AG10803 (cell line): ENCODE measurements at regions not wholly inside any gene's neighbourhood (a gene's known extent, or its start where the extent isn't known, plus 50 kb on each side); places are given as distances from the start of the nearest gene placed in this dataset.

Experiments used
- DNase-seq: peaks from one replicate; pipeline ENCODE4 v3.0.0; 2010; ENCODE audit warnings: low read depth
- H3K4me3 ChIP-seq: 2 replicates; pipeline ENCODE4 v1.5.1; 2011; ENCODE audit warnings: mild to moderate bottlenecking, low read length, control low read depth
- TF ChIP-seq, protein P1 (sequence below): conservative IDR thresholded peaks from 2 replicates; pipeline ENCODE4 v1.5.1; 2011; ENCODE audit warnings: mild to moderate bottlenecking, low read length, control low read depth, inconsistent platforms

DNA sequence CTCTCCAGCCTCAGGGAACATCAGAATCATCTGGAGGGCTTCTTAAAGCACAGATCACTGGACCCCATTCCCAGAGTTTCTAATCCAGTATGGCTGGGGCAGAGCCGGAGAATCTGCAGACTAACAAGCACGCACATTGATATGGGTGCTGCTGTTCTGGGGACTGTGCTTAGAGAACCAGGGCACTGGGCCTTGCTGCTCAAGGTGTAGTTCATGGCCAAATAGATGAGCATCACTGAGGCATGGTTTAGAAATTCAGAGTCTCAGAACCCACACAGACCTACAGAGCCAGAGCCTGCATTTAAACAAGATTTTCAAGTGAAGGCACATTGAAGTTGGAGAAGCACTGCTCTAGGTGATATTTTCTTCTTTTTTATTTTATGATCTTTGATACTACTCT is 376.8 kb upstream of the PHF14 start:
- DNase-seq, result no peak
- TF ChIP-seq, protein P1, sequence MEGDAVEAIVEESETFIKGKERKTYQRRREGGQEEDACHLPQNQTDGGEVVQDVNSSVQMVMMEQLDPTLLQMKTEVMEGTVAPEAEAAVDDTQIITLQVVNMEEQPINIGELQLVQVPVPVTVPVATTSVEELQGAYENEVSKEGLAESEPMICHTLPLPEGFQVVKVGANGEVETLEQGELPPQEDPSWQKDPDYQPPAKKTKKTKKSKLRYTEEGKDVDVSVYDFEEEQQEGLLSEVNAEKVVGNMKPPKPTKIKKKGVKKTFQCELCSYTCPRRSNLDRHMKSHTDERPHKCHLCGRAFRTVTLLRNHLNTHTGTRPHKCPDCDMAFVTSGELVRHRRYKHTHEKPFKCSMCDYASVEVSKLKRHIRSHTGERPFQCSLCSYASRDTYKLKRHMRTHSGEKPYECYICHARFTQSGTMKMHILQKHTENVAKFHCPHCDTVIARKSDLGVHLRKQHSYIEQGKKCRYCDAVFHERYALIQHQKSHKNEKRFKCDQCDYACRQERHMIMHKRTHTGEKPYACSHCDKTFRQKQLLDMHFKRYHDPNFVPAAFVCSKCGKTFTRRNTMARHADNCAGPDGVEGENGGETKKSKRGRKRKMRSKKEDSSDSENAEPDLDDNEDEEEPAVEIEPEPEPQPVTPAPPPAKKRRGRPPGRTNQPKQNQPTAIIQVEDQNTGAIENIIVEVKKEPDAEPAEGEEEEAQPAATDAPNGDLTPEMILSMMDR, result no peak
- no peak overlapping the region for H3K4me3 ChIP-seq

DNA sequence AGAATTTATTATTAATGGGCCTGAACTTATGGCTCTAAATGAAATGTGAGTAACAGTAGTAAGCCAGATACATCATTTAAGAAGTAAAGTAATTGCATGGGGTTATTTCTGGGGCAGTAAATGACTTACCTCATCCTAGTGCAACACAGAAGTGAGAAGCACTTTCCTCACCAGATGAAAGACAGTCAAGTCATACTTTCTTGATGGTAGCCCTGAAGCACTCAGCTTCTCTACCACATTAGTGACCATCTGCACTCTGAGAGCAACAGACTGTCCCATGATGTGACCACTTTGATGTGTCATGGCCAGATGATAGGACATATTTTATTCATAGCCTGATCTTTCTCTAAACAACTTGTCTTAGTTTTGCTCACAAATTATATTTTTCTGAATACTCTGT is 369.5 kb upstream of the PHF14 start:
- TF ChIP-seq, protein P1, result no peak
- DNase-seq, result no peak

DNA sequence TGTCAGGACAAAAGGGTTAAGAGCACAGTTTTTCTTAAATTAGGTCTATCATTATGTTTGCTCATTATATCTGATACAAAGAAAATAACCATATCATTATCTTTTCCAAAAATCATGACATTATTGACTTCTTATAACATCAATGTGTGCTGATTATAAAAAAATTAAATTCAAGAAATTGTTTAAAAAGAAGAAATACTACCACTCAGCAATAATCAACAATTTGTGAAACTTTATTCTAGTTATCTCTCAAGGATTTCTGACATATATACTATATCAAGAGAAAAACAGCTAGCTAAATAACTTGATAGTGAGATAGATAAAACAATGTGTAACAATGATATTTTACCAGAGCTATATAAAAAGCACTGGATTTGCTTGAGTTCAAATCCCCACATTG is 360.7 kb upstream of the PHF14 start:
- no peak overlapping the region for H3K4me3 ChIP-seq
- DNase-seq, result no peak
- TF ChIP-seq, protein P1, result no peak

More for the DNA sequence above, 369.5 kb upstream of the PHF14 start:
- no peak overlapping the region for H3K4me3 ChIP-seq

DNA sequence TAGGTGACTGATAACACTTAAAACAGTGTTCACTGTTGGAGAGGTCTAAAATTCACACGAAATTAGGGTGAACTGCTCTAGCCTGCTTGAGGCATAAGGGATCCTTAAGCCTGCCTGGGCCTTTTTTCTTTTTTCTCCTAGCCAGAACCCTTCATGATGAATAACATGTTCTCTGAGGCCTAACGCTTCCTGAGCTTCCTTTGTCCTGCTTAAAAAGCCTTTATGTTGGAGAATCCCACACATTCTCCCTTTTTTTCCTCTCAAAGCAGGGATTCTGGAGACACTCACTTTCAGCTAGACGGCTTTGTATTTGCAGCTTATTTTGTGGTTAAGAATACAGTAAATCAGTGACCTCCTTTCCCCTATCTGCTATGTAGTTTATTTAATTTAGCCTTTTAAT is 354.7 kb upstream of the PHF14 start:
- DNase-seq, result no peak
- TF ChIP-seq, protein P1, result no peak
- H3K4me3 ChIP-seq, result no peak overlapping the region

DNA sequence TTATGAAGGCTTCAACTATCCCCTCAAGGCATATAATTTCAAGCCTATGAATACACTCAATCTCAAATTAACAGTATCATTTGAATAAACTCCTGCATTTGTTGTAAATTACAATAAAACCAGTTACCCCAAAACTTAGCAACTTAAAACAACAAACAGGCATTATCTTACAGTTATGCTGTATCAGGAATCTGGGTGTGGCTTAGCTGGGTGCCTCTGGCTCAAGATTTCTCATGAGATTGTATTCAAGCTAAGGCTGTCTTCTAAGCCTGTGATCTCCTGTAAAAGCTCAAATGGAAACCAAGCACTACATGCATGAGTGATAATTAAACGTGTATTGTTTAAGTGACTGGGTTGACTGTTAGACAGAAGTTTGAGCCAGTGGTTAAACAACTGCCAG is 341.0 kb upstream of the PHF14 start:
- TF ChIP-seq, protein P1, result no peak
- DNase-seq, result no peak
- no peak overlapping the region for H3K4me3 ChIP-seq

DNA sequence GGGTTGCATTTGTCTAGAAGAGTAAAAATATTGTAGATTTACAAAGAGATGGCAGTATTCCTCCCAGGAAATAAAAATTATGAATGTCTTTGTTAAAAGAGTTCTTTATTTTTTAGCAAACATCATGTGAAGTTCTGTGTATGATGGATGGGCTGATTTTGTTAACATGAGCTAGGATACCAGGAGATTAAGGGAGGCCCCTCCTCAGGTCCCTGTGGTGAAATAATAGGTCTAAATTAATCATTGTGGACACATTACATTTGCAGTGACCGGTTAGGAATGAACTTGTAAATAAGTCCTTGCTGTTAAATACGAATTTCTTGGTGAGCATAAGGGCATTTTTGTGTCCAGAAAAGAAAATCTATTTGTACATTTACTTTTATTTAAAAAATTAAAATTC is 339.4 kb upstream of the PHF14 start:
- H3K4me3 ChIP-seq, result no peak overlapping the region
- TF ChIP-seq, protein P1, result no peak

DNA sequence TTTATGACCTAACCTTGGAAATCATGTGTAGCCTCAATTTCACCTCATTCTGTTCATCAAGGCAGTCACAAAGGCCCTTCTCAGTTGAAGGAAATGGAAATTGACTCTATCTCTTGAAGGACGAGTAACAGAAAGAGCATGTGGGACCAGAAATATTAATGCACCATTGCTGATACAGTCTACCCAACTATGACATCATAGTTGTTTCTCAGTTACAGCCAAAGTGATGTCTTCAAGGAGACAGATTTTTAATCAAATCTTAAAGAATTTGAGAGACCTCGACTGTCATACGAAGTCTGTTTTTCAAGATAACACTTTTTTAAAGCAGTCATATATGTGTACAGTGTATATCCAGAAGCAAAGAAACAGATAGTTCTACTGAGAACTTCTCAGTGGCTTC is 335.7 kb upstream of the PHF14 start:
- TF ChIP-seq, protein P1, result no peak
- H3K4me3 ChIP-seq, result no peak overlapping the region
- no peak for DNase-seq

More for the DNA sequence above, 339.4 kb upstream of the PHF14 start:
- no peak for DNase-seq
